Activated CD4-positive, CD25-positive, alpha-beta regulatory T cell treated with anti-CD3 and anti-CD28 coated beads, Interleukin-2, amount 50 U/mL, for 24 hours (primary cell): ENCODE measurements at regions not wholly inside any gene's neighbourhood (a gene's known extent, or its start where the extent isn't known, plus 50 kb on each side); places are given as distances from the start of the nearest gene placed in this dataset.
A peak's percentile ranks its signal among the peaks of the same experiment; 100 is the strongest.
"Not testable (repeated sequence)": the region's sequence is repeated elsewhere in the genome, so short reads cannot be mapped to it uniquely, and the experiment has no call there.

Experiments used
- ATAC-seq, 2 donors: fragments of 150-1000 bp; cut with Tn5 transposase; one replicate each; pipeline ENCODE4 v1.10.0; 2021; ENCODE audit warnings: mild to moderate bottlenecking in 1 of 2, moderate library complexity in 1 of 2

GRCh38 chr21:24483361-24483760 is 1123.9 kb downstream of the MRPL39 start:
- ATAC-seq, result not testable (repeated sequence)

DNA sequence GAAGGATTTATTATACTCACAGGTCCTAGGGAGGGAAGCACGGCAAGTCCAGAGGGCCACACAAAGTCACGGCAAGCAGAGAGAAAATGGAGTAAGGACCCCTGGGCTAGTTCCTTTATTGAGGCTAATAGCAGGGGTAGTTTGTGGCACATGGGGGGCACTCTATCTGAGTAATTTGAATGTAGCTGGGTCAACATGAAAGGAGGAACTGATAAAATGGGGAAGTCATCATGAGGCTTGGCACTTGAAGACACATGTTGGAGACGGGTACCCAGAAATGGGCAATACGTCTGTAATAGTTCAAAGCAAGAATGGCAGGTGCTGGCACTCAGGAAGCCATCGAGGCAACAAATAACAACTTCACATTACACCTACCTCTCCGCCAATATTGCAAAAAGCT is 1136.4 kb downstream of the MRPL39 start:
- ATAC-seq, result no peak

DNA sequence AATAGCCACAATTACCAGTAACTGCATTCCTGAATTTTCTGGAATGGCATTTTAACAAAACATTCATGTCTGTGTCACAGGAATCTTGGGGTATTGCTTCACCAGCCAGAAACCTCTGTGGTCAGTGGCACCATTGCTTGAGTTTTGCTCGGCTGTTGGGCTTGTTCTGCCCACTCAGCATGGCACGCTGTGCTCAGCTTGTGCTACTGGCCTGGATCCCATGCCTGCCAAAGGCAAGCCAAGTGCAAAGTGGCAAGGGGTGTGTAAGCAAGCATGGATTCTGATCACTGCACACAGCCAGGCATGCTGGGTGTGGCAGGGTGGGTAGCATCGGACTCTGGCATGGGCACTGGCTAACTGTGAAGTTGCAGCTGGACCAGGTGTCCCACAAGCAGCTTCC is 1150.9 kb downstream of the MRPL39 start:
- no peak for ATAC-seq

DNA sequence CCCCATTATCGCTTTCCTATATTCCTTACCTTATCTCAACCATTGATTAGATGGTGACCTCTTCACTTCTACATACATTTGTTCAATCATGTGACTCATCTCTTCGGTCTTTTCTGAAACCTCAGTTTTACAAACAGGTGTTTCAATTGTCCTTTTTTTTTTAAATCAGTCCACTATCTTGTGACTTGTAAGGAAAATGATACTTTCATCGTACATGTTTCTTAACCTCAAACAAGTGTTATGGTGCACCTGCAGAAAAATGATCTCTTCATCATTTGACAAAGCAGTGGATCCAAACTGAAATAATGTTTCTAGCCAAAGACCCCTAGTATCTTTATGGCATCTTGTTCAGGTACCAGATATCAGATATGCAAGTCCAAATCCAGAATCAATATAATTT is 1157.2 kb downstream of the MRPL39 start:
- no peak for ATAC-seq

DNA sequence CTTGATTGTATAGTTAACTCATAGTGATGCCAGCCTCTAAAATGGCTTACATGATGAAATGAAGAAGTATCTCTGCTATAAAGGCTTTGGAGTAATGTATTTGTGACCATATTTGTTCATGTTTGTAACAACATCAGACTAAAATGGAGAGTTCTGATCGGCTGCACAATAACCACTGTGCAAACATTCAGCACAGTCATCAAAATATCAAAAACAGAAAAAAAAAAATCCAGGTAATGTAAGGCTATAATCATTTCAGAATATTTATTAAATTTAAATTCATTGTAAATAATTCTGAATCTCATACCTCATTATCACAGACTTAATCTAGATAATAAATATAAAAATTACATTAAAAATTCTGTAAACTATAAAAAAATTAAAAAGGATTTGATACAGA is 1161.8 kb downstream of the MRPL39 start:
- ATAC-seq, result no peak

DNA sequence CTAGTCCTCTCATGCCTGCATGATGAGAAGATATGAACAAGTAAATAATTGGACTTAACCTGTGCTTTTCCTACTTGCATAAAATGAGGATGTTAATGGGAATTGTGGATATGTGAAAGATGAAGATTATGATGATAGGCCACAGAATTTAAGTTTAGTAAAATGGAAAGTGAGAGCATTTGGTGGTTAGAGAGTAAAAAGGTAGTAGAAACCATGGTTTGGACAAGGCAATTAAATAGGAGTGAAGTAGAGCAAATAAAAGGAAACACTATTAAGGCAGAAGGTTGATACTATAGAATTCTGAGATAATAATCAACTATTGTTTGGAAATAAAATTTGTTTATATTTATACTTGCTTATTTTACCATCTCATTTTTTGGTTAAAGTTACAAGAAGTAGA is 1162.5 kb downstream of the MRPL39 start:
- ATAC-seq, result no peak

DNA sequence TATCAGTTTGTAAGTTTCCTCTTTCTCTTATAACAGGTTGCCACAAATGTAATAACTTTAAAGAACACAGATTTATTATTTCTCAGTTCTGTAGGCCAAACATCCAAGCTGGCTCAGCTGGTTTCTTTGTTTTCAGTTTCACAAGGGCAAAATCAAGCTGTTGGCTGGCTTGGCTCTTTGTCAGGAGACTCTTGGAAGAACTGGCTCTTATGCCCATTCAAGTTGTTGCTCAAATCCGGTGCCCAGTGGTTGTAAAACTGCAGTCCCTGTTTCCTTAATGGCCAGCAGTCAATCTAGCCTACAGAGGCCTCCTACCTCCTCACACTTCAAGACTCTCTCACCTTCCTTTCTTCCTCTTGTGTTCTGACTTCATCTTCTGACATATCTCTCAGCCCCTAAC is 1171.0 kb downstream of the MRPL39 start:
- no peak for ATAC-seq

DNA sequence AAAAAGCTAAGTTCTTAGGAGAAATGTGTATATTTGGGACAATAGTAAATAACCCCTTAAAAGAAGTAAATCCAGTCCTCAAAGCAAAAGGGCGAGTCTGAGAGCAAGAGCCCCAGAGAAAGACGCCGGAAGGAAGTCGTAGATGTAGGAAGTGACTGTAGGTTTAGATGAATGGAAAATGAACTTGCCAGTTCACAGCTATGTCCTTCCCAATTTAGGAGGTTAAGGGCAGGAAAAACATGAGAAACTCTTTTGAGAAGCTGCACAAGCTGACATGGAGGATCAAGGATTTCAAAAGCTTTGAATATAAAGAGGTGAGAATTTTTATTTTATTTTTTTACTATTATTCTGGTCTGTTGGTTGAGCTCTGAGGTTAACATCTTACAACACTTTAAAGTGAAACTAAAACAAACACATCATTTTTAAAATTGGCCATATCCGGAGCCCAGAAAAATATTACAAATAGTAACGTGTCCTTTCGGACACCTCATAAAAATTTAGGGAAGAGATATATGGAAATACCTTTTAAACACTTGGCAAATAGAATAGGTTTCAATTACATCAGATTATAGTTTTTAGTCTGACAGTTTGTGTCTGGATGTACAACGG is 1178.6 kb downstream of the MRPL39 start:
- ATAC-seq, result peak; percentile 43 to 55

DNA sequence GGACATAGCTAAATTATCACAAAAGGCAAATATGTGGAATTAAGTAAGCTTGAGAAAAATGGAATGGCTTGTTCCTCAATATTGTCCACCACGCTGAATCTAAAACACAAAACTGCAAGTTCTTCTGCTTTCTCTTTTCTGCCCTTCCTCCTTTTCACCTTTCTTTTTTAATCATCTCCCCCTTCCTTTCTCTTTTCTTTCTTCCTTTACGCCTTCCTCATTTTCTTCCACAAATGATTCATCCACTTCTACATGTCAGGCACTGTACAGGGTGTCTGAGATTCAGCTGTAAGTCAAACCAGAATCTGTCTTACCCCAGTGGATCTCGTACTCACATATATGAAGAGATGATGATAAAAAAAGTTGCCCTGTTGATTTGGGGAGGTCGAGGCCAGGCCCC is 1182.5 kb downstream of the MRPL39 start:
- no peak for ATAC-seq

DNA sequence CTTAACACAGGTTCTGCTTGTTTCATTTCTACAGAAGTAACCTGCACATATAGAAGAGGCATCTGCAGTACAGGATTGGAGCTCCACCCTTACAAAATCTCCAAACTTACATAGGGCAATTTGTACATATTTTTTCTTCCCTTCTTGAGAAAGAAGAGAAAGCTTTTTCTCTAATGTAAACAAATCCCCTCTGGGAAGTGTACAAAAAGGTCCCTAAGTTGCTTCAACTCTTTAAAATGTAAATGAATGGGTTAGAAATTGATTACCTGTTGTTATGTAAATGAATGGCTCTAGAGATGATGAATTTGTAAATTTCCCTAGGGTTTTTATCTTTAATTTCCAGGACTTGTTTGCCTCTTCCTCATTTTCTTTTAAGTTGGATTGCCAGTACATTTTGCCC is 1183.7 kb downstream of the MRPL39 start:
- no peak for ATAC-seq

DNA sequence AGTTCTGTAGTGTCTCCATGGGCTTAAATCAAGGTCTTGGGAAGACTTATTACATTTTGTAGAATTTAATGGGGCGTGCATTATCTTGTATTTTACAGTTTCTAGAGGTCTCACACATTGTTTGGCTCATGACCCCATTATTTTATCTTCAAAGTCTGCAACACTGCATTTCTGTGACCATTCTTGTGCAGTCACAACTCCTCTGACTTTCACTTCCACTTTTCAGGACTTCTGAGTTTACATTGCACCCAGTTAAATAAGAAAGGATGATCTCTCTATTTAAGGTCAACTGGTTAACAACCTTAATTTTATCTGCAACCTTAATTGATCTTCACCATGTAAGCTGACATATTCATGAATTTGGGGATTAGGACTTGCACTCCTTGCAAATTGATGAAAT is 1186.6 kb downstream of the MRPL39 start:
- ATAC-seq, result no peak

DNA sequence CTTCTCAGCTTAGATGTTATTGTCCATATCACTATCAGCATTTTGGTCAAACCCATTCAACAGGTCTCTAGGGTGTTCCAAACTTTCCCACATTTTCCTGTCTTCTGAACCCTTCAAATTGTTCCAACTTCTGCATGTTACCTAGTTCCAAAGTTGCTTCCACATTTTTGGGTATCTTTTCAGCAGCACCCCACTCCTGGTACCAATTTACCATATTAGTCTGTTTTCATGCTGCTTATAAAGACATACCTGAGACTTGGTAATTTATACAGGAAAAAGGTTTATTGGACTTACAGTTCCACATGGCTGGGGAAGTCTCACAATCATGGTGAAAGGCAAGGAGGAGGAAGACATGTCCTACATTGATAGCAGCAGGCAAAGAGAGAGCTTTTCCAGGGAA is 1187.6 kb downstream of the MRPL39 start:
- ATAC-seq, result not testable (repeated sequence)

DNA sequence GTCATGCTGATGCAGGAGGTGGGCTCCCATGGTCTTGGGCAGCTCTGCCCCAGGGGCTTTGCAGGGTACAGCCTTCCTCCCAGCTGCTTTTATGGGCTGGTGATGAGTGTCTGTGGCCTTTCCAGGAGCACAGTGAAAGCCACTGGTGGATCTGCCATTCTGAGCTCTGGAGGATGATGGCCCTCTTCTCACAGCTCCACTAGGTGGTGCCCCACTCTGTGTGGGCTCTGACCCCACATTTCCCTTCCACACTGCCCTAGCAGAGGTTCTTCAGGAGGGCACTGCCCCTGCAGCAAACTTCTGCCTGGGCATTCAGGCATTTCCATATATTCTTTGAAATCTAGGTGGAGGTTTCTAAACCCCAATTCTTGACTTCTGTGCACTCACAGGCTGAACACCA is 1188.6 kb downstream of the MRPL39 start:
- ATAC-seq, result no peak

- no peak for ATAC-seq
Observed at GRCh38 chr21:24411429-24411828, 1195.9 kb downstream of the MRPL39 start.

DNA sequence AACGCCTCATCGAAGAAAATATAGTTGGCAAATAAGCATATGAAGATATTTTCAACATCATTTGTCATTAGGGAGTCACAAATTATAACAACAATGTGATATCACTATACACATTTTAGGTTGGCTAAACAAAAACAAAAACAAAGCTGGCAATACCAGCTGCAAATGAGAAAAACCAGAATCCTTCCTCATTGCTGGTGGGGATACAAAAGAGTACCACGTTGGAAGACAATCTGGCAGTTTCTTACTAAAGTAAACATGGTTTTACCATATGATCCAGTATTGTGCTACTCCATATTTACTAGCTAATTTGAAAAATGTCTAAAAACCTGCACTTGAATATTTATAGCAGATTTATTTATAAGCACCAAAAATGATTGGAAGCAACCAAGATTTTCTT is 1204.1 kb downstream of the MRPL39 start:
- no peak for ATAC-seq

- ATAC-seq, result no peak
Observed at GRCh38 chr21:24395320-24395923, 1211.9 kb downstream of the MRPL39 start.

DNA sequence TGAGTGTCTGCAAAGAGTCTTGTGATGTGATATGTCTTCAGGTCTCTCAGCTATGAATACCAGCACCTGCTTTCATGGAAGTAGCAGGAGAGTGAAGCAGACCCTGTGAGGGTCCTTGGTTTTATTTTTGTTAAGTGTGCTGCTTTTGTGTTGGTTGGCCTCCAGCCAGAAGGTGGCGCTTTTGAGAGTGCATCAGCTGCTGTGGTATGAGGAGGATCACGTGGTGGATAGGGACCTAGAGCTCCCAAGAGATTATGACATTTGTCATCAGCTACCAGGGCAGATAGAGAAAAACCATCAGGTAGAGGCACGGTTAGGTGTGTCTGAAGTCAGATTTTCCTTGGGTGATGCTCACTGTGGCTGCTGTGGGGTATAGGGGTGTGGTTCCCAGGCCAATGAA is 1232.1 kb downstream of the MRPL39 start:
- no peak for ATAC-seq

GRCh38 chr21:24372506-24372905 is 1234.8 kb downstream of the MRPL39 start:
- ATAC-seq, result no peak

- no peak for ATAC-seq
Observed at GRCh38 chr21:24369746-24370145, 1237.5 kb downstream of the MRPL39 start.

GRCh38 chr21:24369278-24369677 is 1238.0 kb downstream of the MRPL39 start:
- no peak for ATAC-seq

GRCh38 chr21:24367936-24368335 is 1239.3 kb downstream of the MRPL39 start:
- no peak for ATAC-seq

DNA sequence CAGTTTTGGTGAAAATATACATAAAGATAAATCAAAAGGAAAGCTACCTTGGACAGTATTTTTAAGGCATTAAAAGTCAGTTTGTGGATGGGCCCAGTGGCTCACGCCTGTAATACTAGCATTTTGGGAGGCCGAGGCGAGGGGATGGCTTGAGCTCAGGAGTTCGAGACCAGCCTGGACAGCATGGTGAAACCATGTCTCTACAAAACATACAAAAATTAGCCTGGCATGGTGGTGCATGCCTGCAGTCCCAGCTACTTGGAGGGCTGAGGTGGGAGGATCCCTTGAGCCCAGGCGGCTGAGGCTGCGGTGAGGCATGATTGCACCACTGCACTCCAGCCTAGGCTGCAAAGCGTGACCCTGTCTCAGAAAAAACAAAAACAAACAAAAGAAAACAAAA is 1253.8 kb downstream of the MRPL39 start:
- ATAC-seq, result no peak

GRCh38 chr21:24339406-24339805 is 1267.9 kb downstream of the MRPL39 start:
- ATAC-seq, result no peak

- no peak for ATAC-seq
Observed at GRCh38 chr21:24336491-24336890, 1270.8 kb downstream of the MRPL39 start.

DNA sequence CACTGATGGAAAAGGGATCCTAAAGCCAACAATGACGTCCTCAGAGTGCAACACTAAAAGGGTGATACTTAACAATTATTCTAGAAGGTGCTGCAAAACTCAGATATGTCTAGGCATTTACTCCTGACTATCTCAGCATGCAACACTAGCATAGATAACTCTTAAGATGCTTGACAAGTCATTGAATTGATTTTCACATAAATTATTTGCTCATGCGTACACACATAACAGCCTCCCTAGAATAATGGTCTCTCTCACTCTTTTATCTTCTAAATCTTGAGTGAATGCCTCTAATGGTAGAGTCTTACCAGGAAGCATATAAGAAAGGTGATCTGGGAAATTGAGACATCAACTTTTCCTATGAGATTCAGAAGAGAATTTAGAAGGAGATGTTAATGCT is 1283.7 kb downstream of the MRPL39 start:
- ATAC-seq, result no peak
